NCI-H2227 (cell line): ENCODE measurements at regions not wholly inside any gene's neighbourhood (a gene's known extent, or its start where the extent isn't known, plus 50 kb on each side); places are given as distances from the start of the nearest gene placed in this dataset.

Experiments
- DNase-seq: peaks from one replicate; lab custom pipeline; 2025; ENCODE audit not compliant: unreplicated experiment; lab: John Stamatoyannopoulos, UW

DNA sequence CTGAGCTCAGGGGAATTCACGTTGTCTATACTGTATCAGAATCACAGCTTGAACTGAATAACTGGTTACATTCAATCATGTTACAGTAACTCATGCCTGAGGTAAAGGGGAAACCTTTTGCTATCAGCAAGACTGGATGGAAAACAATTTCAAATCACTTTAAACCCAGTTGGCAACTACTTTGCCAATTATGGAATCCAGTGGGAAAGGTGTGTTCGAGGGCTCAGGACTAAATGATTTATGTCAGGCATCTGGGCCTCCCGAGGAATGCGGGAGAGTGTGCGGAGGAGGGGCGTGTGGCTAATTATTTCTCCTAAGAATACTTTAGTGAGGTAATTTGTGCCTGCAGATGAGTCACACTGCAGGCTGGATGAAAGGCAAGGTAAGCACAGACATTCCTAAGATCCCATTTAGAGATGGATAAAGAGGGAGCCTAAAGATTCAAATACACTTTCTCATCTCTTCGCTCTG, 100.1 kb downstream of the HRH4 start:
- peak; percentile 16 for DNase-seq

DNA sequence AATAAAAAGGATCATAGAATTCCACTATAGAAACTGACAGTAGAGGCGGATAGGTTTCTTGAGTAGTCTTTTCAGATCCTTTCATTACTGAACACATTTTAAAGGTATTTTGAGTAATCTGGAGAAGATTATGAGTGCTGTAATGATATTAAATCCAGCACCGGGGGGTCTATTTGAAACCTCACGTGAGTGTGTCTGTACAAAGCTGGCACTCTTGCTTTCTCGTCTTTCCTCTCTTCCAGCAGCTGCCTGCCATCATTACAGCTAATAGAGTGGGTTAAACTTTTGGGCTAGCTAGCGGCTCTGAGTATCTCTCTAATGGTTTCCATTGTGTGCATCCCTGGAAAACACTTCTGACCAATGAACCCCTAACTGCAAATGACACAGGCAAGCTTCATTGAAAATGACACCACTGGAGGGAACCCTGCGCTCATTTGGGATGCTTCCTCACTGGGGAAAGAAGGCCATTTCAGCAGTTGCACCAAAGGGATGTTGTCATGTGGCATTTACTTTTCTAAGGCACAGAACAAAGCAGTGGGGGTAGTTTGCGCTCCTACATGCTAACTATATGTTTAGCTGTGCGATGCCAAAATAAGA, 101.0 kb downstream of the HRH4 start:
- DNase-seq = peak; percentile 57

DNA sequence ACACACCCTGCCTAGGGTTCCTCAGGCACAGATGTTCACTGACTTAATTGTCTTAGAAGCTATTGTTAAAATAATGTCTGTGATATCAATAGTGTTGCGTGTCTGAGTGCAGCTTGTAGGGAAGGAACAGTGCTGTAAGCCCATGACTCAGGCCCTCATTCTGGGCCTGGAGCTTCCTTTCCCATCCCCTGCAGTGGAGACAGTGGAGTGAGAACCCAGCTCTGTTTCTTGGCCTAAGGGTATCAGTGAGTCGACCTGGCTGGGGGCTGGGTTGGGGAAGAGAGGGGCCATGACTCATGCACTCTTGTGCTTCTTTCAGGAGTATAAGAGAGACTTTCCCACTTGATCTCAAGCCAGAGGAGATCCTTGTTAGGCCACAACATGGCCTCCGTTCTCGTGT, 106.8 kb downstream of the HRH4 start:
- no peak for DNase-seq

- DNase-seq = no peak
Measured at GRCh38 chr18:24570716-24571115, 110.3 kb downstream of the HRH4 start.

- no peak for DNase-seq
Measured at GRCh38 chr18:24582771-24583170, 122.3 kb downstream of the HRH4 start.

GRCh38 chr18:24584205-24584604, 123.8 kb downstream of the HRH4 start:
- no peak for DNase-seq

- DNase-seq = peak; percentile 14
Measured at GRCh38 chr18:24584813-24585212, 124.4 kb downstream of the HRH4 start.

DNA sequence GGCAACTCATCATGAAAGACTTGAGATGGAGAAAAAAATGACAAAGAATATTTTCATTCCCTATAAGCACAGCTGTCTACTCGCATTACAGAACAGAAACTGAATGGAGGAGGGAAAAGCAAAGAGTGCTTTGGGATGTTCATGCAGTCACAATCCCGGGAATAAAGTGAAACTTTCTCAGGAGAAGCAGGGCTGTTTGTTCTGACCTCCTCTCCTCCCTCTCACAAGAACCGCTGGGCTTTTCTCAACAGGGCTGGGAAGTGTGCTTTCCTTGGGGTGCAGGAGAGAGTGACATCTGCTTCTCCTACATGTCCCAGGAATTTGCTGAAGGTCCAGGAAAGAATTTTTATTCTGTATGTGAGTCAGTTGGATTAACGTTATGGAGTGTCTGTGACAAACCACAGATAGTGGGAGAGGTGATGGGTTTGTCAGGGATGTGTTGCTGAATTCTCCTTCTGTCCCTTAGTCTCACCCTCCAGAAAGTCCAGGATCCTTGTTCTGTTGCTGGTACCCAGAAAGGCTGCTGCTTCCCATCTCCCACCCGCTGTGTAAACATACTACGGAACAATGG, 125.6 kb downstream of the HRH4 start:
- no peak for DNase-seq

DNA sequence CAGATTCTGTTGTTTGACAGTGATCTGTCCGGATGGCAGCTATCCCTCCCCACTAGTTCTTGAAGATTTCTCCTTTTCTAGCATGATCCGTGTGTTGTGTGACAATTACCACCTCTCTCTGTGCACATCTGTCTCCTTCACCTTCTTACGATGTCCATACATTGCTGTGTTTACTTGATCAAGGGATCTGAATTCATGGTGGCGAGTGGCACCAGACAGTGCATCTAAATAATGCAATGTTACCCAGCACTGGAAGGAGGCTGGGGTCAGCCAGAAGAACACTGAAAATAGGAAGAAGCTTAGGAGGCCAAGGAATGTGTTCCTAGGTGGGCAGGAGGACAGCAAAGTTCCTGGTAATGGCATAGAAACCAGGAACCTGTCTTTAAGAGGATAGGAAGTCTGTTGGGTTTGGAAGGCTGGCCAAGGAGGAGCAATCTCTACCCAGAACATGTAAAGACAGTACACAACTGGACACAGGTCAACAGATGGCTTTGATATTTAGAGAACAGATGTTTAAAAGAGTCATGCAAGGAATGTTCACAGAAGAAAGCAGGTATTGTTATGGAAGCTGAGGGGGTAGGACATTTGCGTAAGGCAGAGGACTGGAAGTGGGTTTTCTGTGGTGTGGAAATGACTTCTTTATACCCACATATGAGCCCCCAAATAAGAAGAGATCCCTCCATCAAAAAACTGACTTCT, 126.4 kb downstream of the HRH4 start:
- DNase-seq = no peak

DNA sequence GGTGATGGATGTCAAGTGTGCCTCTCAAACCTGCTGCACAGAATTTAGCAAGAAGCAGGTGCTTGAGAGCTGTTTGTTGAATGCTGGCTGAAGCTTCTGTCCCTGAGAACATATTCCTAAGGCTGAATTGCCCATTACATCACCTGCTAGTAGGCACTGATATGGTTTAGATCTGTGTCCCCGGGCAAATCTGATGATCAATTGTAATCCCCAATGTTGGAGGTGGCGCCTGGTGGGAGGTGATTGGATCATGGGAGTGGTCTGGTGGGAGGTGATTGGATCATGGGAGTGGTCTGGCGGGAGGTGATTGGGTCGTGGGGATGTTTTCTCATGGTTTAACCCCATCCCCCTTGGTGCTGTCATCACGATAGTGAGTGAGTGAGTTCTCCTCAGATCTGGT, 128.0 kb downstream of the HRH4 start:
- DNase-seq = no peak

- DNase-seq = no peak
Measured at GRCh38 chr18:24590946-24591345, 130.5 kb downstream of the HRH4 start.

- DNase-seq = no peak
Measured at GRCh38 chr18:24593401-24593800, 133.0 kb downstream of the HRH4 start.

- DNase-seq = no peak
Measured at GRCh38 chr18:24593886-24594285, 133.4 kb downstream of the HRH4 start.

GRCh38 chr18:24595561-24596031, 135.2 kb downstream of the HRH4 start:
- peak; percentile 61 for DNase-seq

- DNase-seq = peak; percentile 83
Measured at GRCh38 chr18:24600076-24600654, 139.7 kb downstream of the HRH4 start.

- DNase-seq = no peak
Measured at GRCh38 chr18:24601585-24601984, 141.1 kb downstream of the HRH4 start.

DNA sequence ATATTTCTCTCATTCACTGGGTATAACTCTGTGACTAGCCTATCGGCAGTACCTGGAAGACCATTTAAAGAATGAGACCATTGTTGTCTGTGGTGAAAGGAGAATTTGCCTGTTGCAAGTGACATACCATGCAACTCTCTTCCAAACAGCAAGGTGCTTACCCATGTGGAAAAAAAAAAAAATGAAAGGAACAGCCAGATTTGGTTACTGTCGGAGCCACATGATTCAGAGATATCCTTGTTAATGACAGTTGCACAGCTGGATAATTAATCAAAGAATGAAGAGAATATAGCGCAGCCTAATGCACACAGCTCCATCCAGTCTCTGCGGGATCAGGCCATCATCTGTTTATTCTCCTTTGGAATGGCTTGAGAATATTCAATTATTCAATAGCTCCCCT, 141.8 kb downstream of the HRH4 start:
- DNase-seq = no peak

GRCh38 chr18:24603151-24603550, 142.7 kb downstream of the HRH4 start:
- no peak for DNase-seq

GRCh38 chr18:24605444-24605843, 145.0 kb downstream of the HRH4 start:
- no peak for DNase-seq

DNA sequence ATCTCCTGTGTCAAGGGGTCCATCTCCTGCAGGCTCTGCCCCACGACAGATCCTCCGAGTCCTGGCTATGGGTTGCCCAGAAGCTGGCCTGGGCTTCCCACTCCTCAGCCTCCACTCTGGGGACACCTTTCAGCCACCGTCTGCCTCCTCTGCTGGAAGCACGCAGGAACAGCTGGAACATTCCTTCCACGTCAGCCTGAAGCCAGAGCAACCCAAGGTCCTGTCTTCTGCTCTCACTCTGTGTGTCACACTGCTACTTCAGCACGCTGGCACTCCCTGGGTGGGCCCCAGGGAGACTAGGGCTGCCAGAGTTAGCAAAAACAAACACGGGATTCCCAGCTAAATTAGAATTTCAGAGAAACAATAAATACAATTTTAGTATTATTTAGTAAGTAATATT, 148.8 kb downstream of the HRH4 start:
- DNase-seq = no peak

- DNase-seq = no peak
Measured at GRCh38 chr18:24611075-24611474, 150.6 kb downstream of the HRH4 start.
